GM12878 (cell line): ENCODE measurements at regions not wholly inside any gene's neighbourhood (a gene's known extent, or its start where the extent isn't known, plus 50 kb on each side); places are given as distances from the start of the nearest gene placed in this dataset.

Experiments used
- ATAC-seq: fragments of 200-7000 bp; cut with Tn5 transposase; 3 replicates; pipeline ENCODE4 v1.9.1; 2020; ENCODE audit warnings: mild to moderate bottlenecking, moderate library complexity
- BruUV-seq: library from RNA; stranded (reverse); fragments of 400-500 nt; replicated peaks from 2 replicates; lab custom pipeline; 2021; lab: Mats Ljungman, UMichigan
- CTCF ChIA-PET: fragments of 300-600 bp; sonication (Branson Sonifier 250); formaldehyde crosslinking; extraction: SDS; loops from one replicate; lab custom pipeline; 2021; ENCODE audit warnings: inconsistent platforms; lab: Yijun Ruan, JAX
- POLR2A ChIA-PET: fragments of 350-600 bp; formaldehyde crosslinking; extraction: SDS; loops from one replicate; lab custom pipeline; 2021; ENCODE audit warnings: inconsistent platforms; lab: Charles Lee
- RAD21 ChIA-PET: fragments of 300-600 bp; sonication (Branson Sonifier 250); formaldehyde crosslinking; loops from one replicate; lab custom pipeline; 2023; ENCODE audit warnings: antibody characterized with exemption; ENCODE audit not compliant: unreplicated experiment; lab: Charles Lee
- SMC1A ChIA-PET: fragments of 300-600 bp; sonication (Branson Sonifier 250); formaldehyde crosslinking; loops from one replicate; lab custom pipeline; 2023; ENCODE audit not compliant: unreplicated experiment, uncharacterized antibody; lab: Charles Lee
- DNase-seq: peaks from one replicate; pipeline ENCODE4 v3.0.0-alpha.2; 2011; ENCODE audit warnings: low read depth, low spot score
- FAIRE-seq: peaks from 3 replicates; lab custom pipeline; 2011; peaks lifted over from hg19 to GRCh38; lab: Jason Lieb, UNC
- H2AFZ ChIP-seq: 2 replicates; pipeline ENCODE4 v1.6.0; 2011; ENCODE audit warnings: low read depth, low read length, control low read depth; ENCODE audit not compliant: control insufficient read depth
- H3K27ac ChIP-seq: 2 replicates; pipeline ENCODE4 v1.5.1; 2011; ENCODE audit warnings: control low read depth; ENCODE audit not compliant: control insufficient read depth, insufficient read depth
- H3K27me3 ChIP-seq, 2 experiments: replicated peaks in 1 of 2; 2 replicates each; pipeline versions ENCODE4 v1.6.0 to v1.6.1; 2011; ENCODE audit warnings: low read length in 1 of 2; ENCODE audit not compliant: control insufficient read depth in 2 of 2, insufficient read depth in 2 of 2
- H3K36me3 ChIP-seq, 2 experiments: 2 replicates each; pipeline ENCODE4 v1.5.1; 2011; ENCODE audit warnings: low read length in 1 of 2; ENCODE audit not compliant: control insufficient read depth in 2 of 2, insufficient read depth in 2 of 2
- H3K4me1 ChIP-seq: 2 replicates; pipeline ENCODE4 v1.6.1; 2011; ENCODE audit warnings: mild to moderate bottlenecking, low read length, moderate library complexity, mixed read lengths; ENCODE audit not compliant: control insufficient read depth, insufficient read depth
- H3K4me2 ChIP-seq: 2 replicates; pipeline ENCODE4 v1.6.0; 2011; ENCODE audit warnings: control low read depth; ENCODE audit not compliant: control insufficient read depth, insufficient read depth
- H3K4me3 ChIP-seq: fragments of 200-600 bp; sonication (generic); 2 replicates; pipeline ENCODE4 v1.5.1; 2016
- H3K79me2 ChIP-seq: 2 replicates; pipeline ENCODE4 v1.6.0; 2011; ENCODE audit warnings: low read length; ENCODE audit not compliant: control insufficient read depth, insufficient read depth
- H3K9ac ChIP-seq: 2 replicates; pipeline ENCODE4 v1.8.0; 2011; ENCODE audit warnings: low read length, control low read depth, mixed read lengths; ENCODE audit not compliant: control insufficient read depth, insufficient read depth
- H3K9me3 ChIP-seq: replicated peaks from 3 replicates; pipeline ENCODE4 v1.5.1; 2011; ENCODE audit warnings: mild to moderate bottlenecking, low read length; ENCODE audit not compliant: control insufficient read depth, insufficient read depth
- H4K20me1 ChIP-seq: 2 replicates; pipeline ENCODE4 v1.6.0; 2011; ENCODE audit not compliant: control insufficient read depth, insufficient read depth
- CREM ChIP-seq: IDR thresholded peaks from 2 replicates; pipeline ENCODE4 v1.6.1; 2014; ENCODE audit warnings: antibody characterized with exemption, low read depth
- E2F4 ChIP-seq: IDR thresholded peaks from 2 replicates; pipeline ENCODE4 v1.6.1; 2012; ENCODE audit warnings: low read depth, low read length, improper control_type of control experiment
- E2F8 ChIP-seq: fragments of 450-650 bp; IDR thresholded peaks from 2 replicates; pipeline ENCODE4 v1.6.1; 2018; ENCODE audit warnings: mild to moderate bottlenecking, low read depth, moderate library complexity; ENCODE audit not compliant: partially characterized antibody
- EED ChIP-seq: sonication (generic); IDR thresholded peaks from 2 replicates; pipeline ENCODE4 v1.6.1; 2016; ENCODE audit warnings: antibody characterized with exemption, low read depth
- EGR1 ChIP-seq, 2 experiments: IDR thresholded peaks; 1 replicate in 1 of 2; 2 replicates in 1 of 2; pipeline ENCODE4 v1.6.1; 2011 to 2012; ENCODE audit warnings: low read depth in 2 of 2, low read length in 2 of 2, borderline replicate concordance in 1 of 2, mild to moderate bottlenecking in 1 of 2, moderate library complexity in 1 of 2
- HSF1 ChIP-seq: fragments of 150-350 bp; IDR thresholded peaks from 2 replicates; pipeline ENCODE4 v1.6.1; 2014; ENCODE audit warnings: mild to moderate bottlenecking, low read depth, low read length
- IRF4 ChIP-seq: IDR thresholded peaks from 2 replicates; pipeline ENCODE4 v1.6.1; 2011; ENCODE audit warnings: low read depth, low read length
- LARP7 ChIP-seq: fragments of 450-650 bp; IDR thresholded peaks from 2 replicates; pipeline ENCODE4 v1.6.1; 2017; ENCODE audit warnings: mild to moderate bottlenecking
- MYC ChIP-seq: IDR thresholded peaks from 2 replicates; pipeline ENCODE4 v1.6.1; 2011; ENCODE audit warnings: mild to moderate bottlenecking, low read length, moderate library complexity, inconsistent platforms; ENCODE audit not compliant: insufficient read depth, insufficient replicate concordance, insufficient read length, severe bottlenecking
- NR2C1 ChIP-seq: fragments of 450-650 bp; IDR thresholded peaks from 2 replicates; pipeline ENCODE4 v1.6.1; 2017; ENCODE audit warnings: antibody characterized with exemption, mild to moderate bottlenecking, moderate library complexity
- PML ChIP-seq: IDR thresholded peaks from 2 replicates; pipeline ENCODE4 v1.6.1; 2012; ENCODE audit warnings: low read length, inconsistent platforms
- SUZ12 ChIP-seq: fragments of 200-600 bp; sonication (generic); IDR thresholded peaks from one replicate; pipeline ENCODE4 v1.6.1; 2018; ENCODE audit warnings: antibody characterized with exemption, mild to moderate bottlenecking; ENCODE audit not compliant: unreplicated experiment
- TCF3 ChIP-seq: IDR thresholded peaks from 2 replicates; pipeline ENCODE4 v1.6.1; 2012; ENCODE audit warnings: low read depth, mild to moderate bottlenecking, low read length, borderline replicate concordance; ENCODE audit not compliant: insufficient read depth
- YBX1 ChIP-seq: fragments of 450-650 bp; IDR thresholded peaks from 2 replicates; pipeline ENCODE4 v1.6.1; 2016; ENCODE audit warnings: antibody characterized with exemption
- WGBS: methylation state at CpG from one replicate; pipeline ENCODE4 v1.1.6; 2016; ENCODE audit warnings: low lambda C conversion rate; ENCODE audit not compliant: insufficient replicate concordance, insufficient coverage; ENCODE audit errors: missing lambda C conversion rate; 5-methylcytosine and 5-hydroxymethylcytosine counted together
- in situ Hi-C: fragments of 300-500 bp; cut with MboI; formaldehyde crosslinking; loops from 9 replicates; pipeline ENCODE4 v1.14.3; 2018; ENCODE audit warnings: mixed read lengths
- intact Hi-C: fragments of 100-400 bp; cut with micrococcal nuclease; formaldehyde crosslinking; loops from one replicate; pipeline ENCODE4 v1.14.2; 2022; ENCODE audit not compliant: unreplicated experiment

GRCh38 chr12:61846765-61847164, 413.4 kb upstream of the USP15 start:
- BruUV-seq = no TSS peak
- in situ Hi-C loops = no loop called here

More at GRCh38 chr12:61846765-61847164, 413.4 kb upstream of the USP15 start:
- intact Hi-C loops = no loop called here
- Histone ChIP-seq H3K9ac (no peak overlapping the region), H3K79me2 (no peaks in the 10 kb centered on the region), H3K9me3 (no peaks in the 10 kb centered on the region), H3K27ac (no peak overlapping the region), H3K4me1 (no peaks in the 10 kb centered on the region), H3K27me3 (no peaks in the 10 kb centered on the region), H3K36me3 (no peaks in the 10 kb centered on the region), H4K20me1 (no peaks in the 10 kb centered on the region), H2AFZ (no peak overlapping the region), H3K4me2 (no peak overlapping the region), H3K4me3 (no peak overlapping the region)
- ChIA-PET SMC1A (no interaction called here), CTCF (no interaction called here), RAD21 (no interaction called here), POLR2A (no interaction called here)
- DNase-seq = no peak
- no peak for TF ChIP-seq CREM
- no peak for TF ChIP-seq HSF1
- TF ChIP-seq NR2C1 = no peak
- no peak for TF ChIP-seq EED
- TF ChIP-seq YBX1 = no peak
- no peak for TF ChIP-seq MYC
- TF ChIP-seq E2F4 = no peak
- TF ChIP-seq TCF3 = no peak
- TF ChIP-seq PML = no peak
- TF ChIP-seq IRF4 = no peak
- no peak for TF ChIP-seq E2F8
- TF ChIP-seq SUZ12 = no peak
- TF ChIP-seq LARP7 = no peak
- no peak for TF ChIP-seq EGR1 (IDR thresholded peaks at IDR 0.05; ENCODE audit: borderline replicate concordance in 1 of 2, low read depth in 2 of 2, low read length in 2 of 2)
- no peak for FAIRE-seq
- ATAC-seq = no peak
- 7% methylated on average over 5 of the region's 5 CpGs for WGBS
